PC-9 (cell line): ENCODE measurements at regions not wholly inside any gene's neighbourhood (a gene's known extent, or its start where the extent isn't known, plus 50 kb on each side); places are given as distances from the start of the nearest gene placed in this dataset.

Experiments used
- EZH2 ChIP-seq: fragments of 200-600 bp; sonication (generic); IDR thresholded peaks from 2 replicates; pipeline ENCODE4 v1.8.0; 2017; ENCODE audit warnings: antibody characterized with exemption, low read depth
- TF ChIP-seq, protein P1 (sequence below): fragments of 200-600 bp; sonication (generic); conservative IDR thresholded peaks from 2 replicates; pipeline ENCODE4 v1.6.1; 2017; ENCODE audit warnings: mixed run types, antibody characterized with exemption, mild to moderate bottlenecking, moderate library complexity

DNA sequence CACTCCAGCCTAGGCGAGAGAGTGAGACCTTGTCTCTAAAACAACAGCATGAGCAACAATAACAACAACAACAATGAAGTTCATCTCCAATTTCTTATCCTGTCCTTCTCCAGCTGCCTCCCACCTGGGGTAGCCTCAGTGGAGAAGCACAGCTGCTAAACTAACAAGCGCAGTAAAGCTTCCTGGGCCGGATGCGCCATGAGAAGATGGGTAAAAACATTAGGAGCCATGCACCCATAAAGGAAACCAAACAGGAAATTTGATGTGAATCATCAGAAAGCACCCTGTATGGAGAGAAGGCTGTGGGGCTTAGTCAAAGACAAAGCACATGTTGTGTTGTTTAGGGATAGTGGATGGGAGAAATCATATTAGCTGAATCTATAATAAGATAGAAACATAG, 61.1 kb upstream of the CCN6 start:
- TF ChIP-seq EZH2 = no peak
- TF ChIP-seq, protein P1, sequence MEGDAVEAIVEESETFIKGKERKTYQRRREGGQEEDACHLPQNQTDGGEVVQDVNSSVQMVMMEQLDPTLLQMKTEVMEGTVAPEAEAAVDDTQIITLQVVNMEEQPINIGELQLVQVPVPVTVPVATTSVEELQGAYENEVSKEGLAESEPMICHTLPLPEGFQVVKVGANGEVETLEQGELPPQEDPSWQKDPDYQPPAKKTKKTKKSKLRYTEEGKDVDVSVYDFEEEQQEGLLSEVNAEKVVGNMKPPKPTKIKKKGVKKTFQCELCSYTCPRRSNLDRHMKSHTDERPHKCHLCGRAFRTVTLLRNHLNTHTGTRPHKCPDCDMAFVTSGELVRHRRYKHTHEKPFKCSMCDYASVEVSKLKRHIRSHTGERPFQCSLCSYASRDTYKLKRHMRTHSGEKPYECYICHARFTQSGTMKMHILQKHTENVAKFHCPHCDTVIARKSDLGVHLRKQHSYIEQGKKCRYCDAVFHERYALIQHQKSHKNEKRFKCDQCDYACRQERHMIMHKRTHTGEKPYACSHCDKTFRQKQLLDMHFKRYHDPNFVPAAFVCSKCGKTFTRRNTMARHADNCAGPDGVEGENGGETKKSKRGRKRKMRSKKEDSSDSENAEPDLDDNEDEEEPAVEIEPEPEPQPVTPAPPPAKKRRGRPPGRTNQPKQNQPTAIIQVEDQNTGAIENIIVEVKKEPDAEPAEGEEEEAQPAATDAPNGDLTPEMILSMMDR = no peak
